Keratinocyte (primary cell): ENCODE measurements at regions not wholly inside any gene's neighbourhood (a gene's known extent, or its start where the extent isn't known, plus 50 kb on each side); places are given as distances from the start of the nearest gene placed in this dataset.

Source experiments
- DNase-seq: peaks from one replicate; pipeline ENCODE4 v3.0.0-alpha.2; 2011; ENCODE audit warnings: low read depth, missing footprints, low spot score
- FAIRE-seq: peaks from 2 replicates; lab custom pipeline; 2011; peaks lifted over from hg19 to GRCh38; lab: Jason Lieb, UNC
- H2AFZ ChIP-seq: 2 replicates; pipeline ENCODE4 v1.6.0; 2012; ENCODE audit warnings: low read length, control low read depth, inconsistent platforms; ENCODE audit not compliant: control insufficient read depth
- H3K27ac ChIP-seq: 2 replicates; pipeline ENCODE4 v1.5.1; 2011; ENCODE audit warnings: low read length; ENCODE audit not compliant: control insufficient read depth, insufficient read depth
- H3K27me3 ChIP-seq: 3 replicates; pipeline ENCODE4 v1.6.0; 2011; ENCODE audit warnings: low read length; ENCODE audit not compliant: control insufficient read depth, insufficient read depth; ENCODE audit errors: extremely low read depth
- H3K36me3 ChIP-seq, 2 experiments: 2 replicates in 1 of 2; 3 replicates in 1 of 2; pipeline ENCODE4 v1.5.1; 2011; ENCODE audit warnings: low read length in 2 of 2, mild to moderate bottlenecking in 1 of 2; ENCODE audit not compliant: control insufficient read depth in 2 of 2, insufficient read depth in 2 of 2; ENCODE audit errors: extremely low read depth in 1 of 2
- H3K4me1 ChIP-seq: 3 replicates; pipeline ENCODE4 v1.5.1; 2011; ENCODE audit warnings: low read length; ENCODE audit not compliant: control insufficient read depth, insufficient read depth; ENCODE audit errors: extremely low read depth
- H3K4me2 ChIP-seq: 3 replicates; pipeline ENCODE4 v1.6.0; 2011; ENCODE audit warnings: low read depth, low read length; ENCODE audit not compliant: control insufficient read depth, insufficient read depth; ENCODE audit errors: extremely low read depth
- H3K4me3 ChIP-seq, 3 experiments: fragments of 200-600 bp in 1 of 3; sonication (generic) in 1 of 3; 2 replicates in 2 of 3; 3 replicates in 1 of 3; pipeline ENCODE4 v1.5.1; 2011 to 2016; ENCODE audit warnings: low read length in 3 of 3, mild to moderate bottlenecking in 3 of 3, control low read depth in 2 of 3, inconsistent platforms in 1 of 3, low read depth in 1 of 3, mixed read lengths in 1 of 3, mixed run types in 1 of 3, moderate library complexity in 1 of 3; ENCODE audit not compliant: control insufficient read depth in 2 of 3, insufficient read depth in 2 of 3; ENCODE audit errors: extremely low read depth in 1 of 3
- H3K79me2 ChIP-seq: 2 replicates; pipeline ENCODE4 v1.6.0; 2012; ENCODE audit warnings: low read length; ENCODE audit not compliant: control insufficient read depth, insufficient read depth
- H3K9ac ChIP-seq: 3 replicates; pipeline ENCODE4 v1.6.0; 2011; ENCODE audit warnings: low read length; ENCODE audit not compliant: control insufficient read depth, insufficient read depth; ENCODE audit errors: extremely low read depth
- H3K9me1 ChIP-seq: 3 replicates; pipeline ENCODE4 v1.6.0; 2011; ENCODE audit warnings: low read length; ENCODE audit not compliant: control insufficient read depth, insufficient read depth; ENCODE audit errors: extremely low read depth
- H3K9me3 ChIP-seq: 2 replicates; pipeline ENCODE4 v1.5.1; 2012; ENCODE audit warnings: low read depth, low read length; ENCODE audit not compliant: control insufficient read depth
- H4K20me1 ChIP-seq: 3 replicates; pipeline ENCODE4 v1.6.0; 2011; ENCODE audit warnings: low read length; ENCODE audit not compliant: control insufficient read depth, insufficient read depth; ENCODE audit errors: extremely low read depth
- CTCF ChIP-seq, 3 experiments: IDR thresholded peaks in 1 of 3; conservative IDR thresholded peaks in 1 of 3; optimal IDR thresholded peaks in 1 of 3; 2 replicates in 2 of 3; 3 replicates in 1 of 3; pipeline versions ENCODE3 to v1.5.1; 2011; ENCODE audit warnings: low read length in 3 of 3, mild to moderate bottlenecking in 3 of 3, moderate library complexity in 2 of 3, control low read depth in 1 of 3, inconsistent platforms in 1 of 3; ENCODE audit not compliant: insufficient read depth in 2 of 3; ENCODE audit errors: extremely low read depth in 1 of 3
- EZH2 ChIP-seq: IDR thresholded peaks from one replicate; pipeline ENCODE4 v1.6.1; 2012; ENCODE audit warnings: inconsistent platforms, mild to moderate bottlenecking, low read length, moderate library complexity
- dilution Hi-C: fragments of 300-500 bp; cut with MboI; formaldehyde crosslinking; loops from one replicate; pipeline ENCODE4 v1.7.0; 2020; ENCODE audit warnings: low sequenced_read_pairs; ENCODE audit not compliant: extremely low pct_ligation_motif_present

DNA sequence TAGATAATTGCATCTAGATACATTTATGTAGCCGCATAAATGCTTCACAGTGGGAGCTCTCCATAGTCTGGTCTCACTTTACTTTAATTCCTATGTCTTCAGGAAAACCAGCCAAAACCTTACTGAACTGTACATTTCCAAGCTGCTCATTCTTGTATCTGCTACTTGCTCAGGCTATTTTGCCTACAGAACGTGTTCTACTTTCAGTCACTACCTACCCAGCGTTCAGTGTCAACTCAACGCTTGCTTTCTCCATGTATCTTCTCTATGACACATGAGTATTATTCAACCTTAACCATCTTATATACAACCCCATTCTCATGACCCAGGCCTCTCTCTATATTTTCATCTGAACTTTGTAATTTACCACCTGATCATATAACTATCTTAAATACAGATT is 101.9 kb downstream of the KLF12 start:
- FAIRE-seq, result no peak
- Histone ChIP-seq H3K27me3 (no peaks in the 10 kb centered on the region), H3K27ac (no peak overlapping the region), H3K9ac (no peak overlapping the region), H4K20me1 (no peaks in the 10 kb centered on the region), H3K4me3 (peak overlapping the region in 2 of 3 experiments; percentile 26 to 55), H2AFZ (no peak overlapping the region), H3K79me2 (peaks cover 5% of the 10 kb centered on the region), H3K9me3 (no peaks in the 10 kb centered on the region), H3K9me1 (no peaks in the 10 kb centered on the region), H3K4me2 (peak overlapping the region; percentile 76), H3K4me1 (peaks cover 15% of the 10 kb centered on the region), H3K36me3 (no peaks in the 10 kb centered on the region)
- DNase-seq, result no peak
- no peak for TF ChIP-seq CTCF (optimal IDR thresholded peaks at IDR 0.05 in 1 of 3, IDR thresholded peaks at IDR 0.05 in 1 of 3, conservative IDR thresholded peaks at IDR 0.05 in 1 of 3; ENCODE audit: extremely low read depth in 1 of 3, insufficient read depth in 2 of 3, low read length in 3 of 3)
- no peak for TF ChIP-seq EZH2
- dilution Hi-C loops, result no loop called here

DNA sequence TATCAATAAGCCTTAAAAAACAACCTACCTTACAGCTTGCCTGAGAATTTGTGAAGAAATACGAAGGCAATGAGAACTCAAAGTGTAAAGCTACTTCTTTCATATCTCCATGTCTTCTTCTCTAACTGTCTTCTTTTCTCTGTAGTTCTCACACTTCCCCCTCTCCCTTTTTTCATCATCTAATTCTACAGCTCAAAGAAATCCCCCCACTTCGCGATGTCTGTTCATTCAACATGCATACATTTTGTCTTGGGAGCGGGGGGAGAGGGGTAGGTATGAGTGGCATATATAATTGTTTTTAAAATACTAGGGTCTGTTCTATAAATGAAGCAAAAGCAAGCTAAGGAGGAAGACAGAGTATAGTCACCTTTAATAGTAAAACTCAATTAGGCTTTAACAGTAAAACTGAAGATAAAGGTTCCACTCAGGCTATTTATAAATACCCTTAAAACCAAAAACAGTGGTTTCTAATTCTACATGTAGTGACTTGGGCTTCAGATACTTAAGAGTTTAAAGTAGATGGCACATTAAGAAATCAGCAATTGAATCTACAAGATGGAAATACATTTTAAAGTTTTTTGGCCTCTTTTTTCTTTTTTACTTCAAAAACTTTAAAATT is 106.9 kb downstream of the KLF12 start:
- FAIRE-seq (no peak), DNase-seq (no peak)
- no peaks in the 10 kb centered on the region for H3K9me3 ChIP-seq
- H3K27ac ChIP-seq, result no peak overlapping the region
- H3K27me3 ChIP-seq, result no peaks in the 10 kb centered on the region
- H2AFZ ChIP-seq, result no peak overlapping the region
- no peak for TF ChIP-seq EZH2
- TF ChIP-seq CTCF (optimal IDR thresholded peaks at IDR 0.05 in 1 of 3, IDR thresholded peaks at IDR 0.05 in 1 of 3, conservative IDR thresholded peaks at IDR 0.05 in 1 of 3; ENCODE audit: extremely low read depth in 1 of 3, insufficient read depth in 2 of 3, low read length in 3 of 3), result no peak
- H3K79me2 ChIP-seq, result no peaks in the 10 kb centered on the region
- no peaks in the 10 kb centered on the region for H3K4me1 ChIP-seq
- no peaks in the 10 kb centered on the region for H3K36me3 ChIP-seq
- no peak overlapping the region for H3K4me3 ChIP-seq
- H3K9me1 ChIP-seq, result no peaks in the 10 kb centered on the region
- dilution Hi-C loops, result no loop called here
- H3K4me2 ChIP-seq, result no peak overlapping the region
- H4K20me1 ChIP-seq, result no peaks in the 10 kb centered on the region
- H3K9ac ChIP-seq, result no peak overlapping the region
